HEK293 (cell line): ENCODE measurements at regions not wholly inside any gene's neighbourhood (a gene's known extent, or its start where the extent isn't known, plus 50 kb on each side); places are given as distances from the start of the nearest gene placed in this dataset.

Experiments used
- CTCF ChIP-seq: fragments of 450-650 bp; formaldehyde crosslinking; IDR thresholded peaks from 2 replicates; pipeline ENCODE4 v1.5.1; 2016; ENCODE audit warnings: missing biosample characterization, missing genetic modification characterization
- EGR2 ChIP-seq: fragments of 450-650 bp; formaldehyde crosslinking; IDR thresholded peaks from 2 replicates; pipeline ENCODE4 v1.5.1; 2016; ENCODE audit warnings: low read depth, missing biosample characterization, missing genetic modification characterization
- HOXA7 ChIP-seq: sonication (generic); formaldehyde crosslinking; IDR thresholded peaks from 2 replicates; pipeline ENCODE4 v1.8.1; 2022; ENCODE audit warnings: missing genetic modification reagents, borderline replicate concordance
- REST ChIP-seq: fragments of 450-650 bp; formaldehyde crosslinking; IDR thresholded peaks from 2 replicates; pipeline ENCODE4 v1.5.1; 2016; ENCODE audit warnings: missing biosample characterization, missing genetic modification characterization
- ZNF585B ChIP-seq: fragments of 450-650 bp; formaldehyde crosslinking; IDR thresholded peaks from 2 replicates; pipeline ENCODE4 v1.5.1; 2016; ENCODE audit warnings: missing biosample characterization, missing genetic modification characterization

- TF ChIP-seq ZNF585B, result no peak
- no peak for TF ChIP-seq CTCF
- TF ChIP-seq REST, result no peak
- TF ChIP-seq HOXA7 (CRISPR knock-in tag), result no peak
- TF ChIP-seq EGR2 (tag by site-specific recombination), result 0 out of 2 replicates have a peak, but pooled peaks have one; percentile 13
Measured at GRCh38 chr15:93948726-93949125, 282.6 kb upstream of the MCTP2 start.
